Left lung (tissue), 4 donors: ENCODE measurements at regions not wholly inside any gene's neighbourhood (a gene's known extent, or its start where the extent isn't known, plus 50 kb on each side); places are given as distances from the start of the nearest gene placed in this dataset.

Source experiments
- ATAC-seq: fragments of 200-7000 bp; cut with Tn5 transposase; one replicate; pipeline ENCODE4 v1.9.1; 2020; ENCODE audit warnings: moderate library complexity
- DNase-seq, 4 donors: peaks; one replicate each; pipeline ENCODE4 v3.0.0-alpha.2; 2013 to 2020
- H3K27ac ChIP-seq, 2 donors: fragments of 200-600 bp; sonication (generic) in 1 of 2; one replicate each; pipeline versions ENCODE4 v1.5.0 to v1.8.0; 2020 to 2021
- H3K27me3 ChIP-seq, 2 donors: fragments of 200-600 bp; sonication (generic) in 1 of 2; one replicate each; pipeline versions ENCODE4 v1.5.0 to v1.8.0; 2020 to 2021
- H3K36me3 ChIP-seq, 2 donors: fragments of 200-600 bp; sonication (generic) in 1 of 2; one replicate each; pipeline versions ENCODE4 v1.5.0 to v1.8.0; 2020 to 2021
- H3K4me1 ChIP-seq, 2 donors: fragments of 200-600 bp; one replicate each; pipeline ENCODE4 v1.8.0; 2021
- H3K4me3 ChIP-seq, 2 donors: fragments of 200-600 bp; sonication (generic) in 1 of 2; one replicate each; pipeline versions ENCODE4 v1.5.0 to v1.8.0; 2020 to 2021; ENCODE audit warnings: mild to moderate bottlenecking in 1 of 2
- H3K9me3 ChIP-seq, 2 donors: fragments of 200-600 bp; sonication (generic) in 1 of 2; one replicate each; pipeline versions ENCODE4 v1.5.0 to v1.8.0; 2020 to 2021
- CTCF ChIP-seq, 2 donors: fragments of 200-600 bp; sonication (generic) in 1 of 2; IDR thresholded peaks; one replicate each; pipeline versions ENCODE4 v1.5.0 to v1.8.0; 2021; ENCODE audit warnings: antibody characterized with exemption in 2 of 2
- intact Hi-C, 2 donors: fragments of 100-400 bp; cut with DNase I; formaldehyde crosslinking; loops; one replicate each; pipeline versions ENCODE4 v1.11.2 to v1.14.2; 2022
- donor health status: DM: no; HTN: yes; CAD: no.
- donor health status: DM: no; HTN: no; CAD: no.

- DNase-seq = no peak
- Histone ChIP-seq H3K9me3 (no peaks in the 10 kb centered on the region), H3K27ac (no peak overlapping the region), H3K4me3 (no peak overlapping the region), H3K36me3 (no peaks in the 10 kb centered on the region), H3K4me1 (no peaks in the 10 kb centered on the region), H3K27me3 (no peaks in the 10 kb centered on the region)
- intact Hi-C loops = no loop called here
- ATAC-seq = no peak
- no peak for TF ChIP-seq CTCF (IDR thresholded peaks at IDR 0.05)
Measured at GRCh38 chr14:86838363-86838762, 1154.6 kb downstream of the GALC start.

- no peak for TF ChIP-seq CTCF (IDR thresholded peaks at IDR 0.05)
- H3K27ac ChIP-seq = no peak overlapping the region
- ATAC-seq = no peak
- H3K4me3 ChIP-seq = no peak overlapping the region
- intact Hi-C loops = no loop called here
- H3K9me3 ChIP-seq = peaks cover 0 to 3% of the 10 kb centered on the region in 2 donors
- H3K27me3 ChIP-seq = no peaks in the 10 kb centered on the region
- H3K36me3 ChIP-seq = no peaks in the 10 kb centered on the region
- no peaks in the 10 kb centered on the region for H3K4me1 ChIP-seq
- DNase-seq = no peak
Measured at GRCh38 chr14:86826661-86827060, 1166.3 kb downstream of the GALC start.

GRCh38 chr14:86824167-86824566 lies 1168.8 kb downstream of the GALC start:
- intact Hi-C loops = no loop called here
- Histone ChIP-seq H3K4me3 (no peak overlapping the region), H3K27me3 (no peaks in the 10 kb centered on the region), H3K27ac (no peak overlapping the region), H3K4me1 (no peaks in the 10 kb centered on the region), H3K36me3 (no peaks in the 10 kb centered on the region), H3K9me3 (no peaks in the 10 kb centered on the region)
- ATAC-seq (no peak), DNase-seq (no peak)
- no peak for TF ChIP-seq CTCF (IDR thresholded peaks at IDR 0.05)

GRCh38 chr14:86823581-86823980 lies 1169.4 kb downstream of the GALC start:
- intact Hi-C loops = no loop called here
- TF ChIP-seq CTCF (IDR thresholded peaks at IDR 0.05) = no peak
- ATAC-seq = no peak
- Histone ChIP-seq H3K4me1 (no peaks in the 10 kb centered on the region), H3K36me3 (no peaks in the 10 kb centered on the region), H3K27me3 (no peaks in the 10 kb centered on the region), H3K9me3 (no peaks in the 10 kb centered on the region), H3K4me3 (no peak overlapping the region), H3K27ac (no peak overlapping the region)
- DNase-seq = no peak

GRCh38 chr14:86815341-86815740 lies 1177.6 kb downstream of the GALC start:
- intact Hi-C loops = no loop called here
- no peak for DNase-seq
- no peaks in the 10 kb centered on the region for H3K27me3 ChIP-seq
- no peak for ATAC-seq
- peaks cover 0 to 20% of the 10 kb centered on the region in 2 donors for H3K9me3 ChIP-seq
- no peak for TF ChIP-seq CTCF (IDR thresholded peaks at IDR 0.05)
- no peak overlapping the region for H3K4me3 ChIP-seq
- no peak overlapping the region for H3K27ac ChIP-seq
- H3K4me1 ChIP-seq = no peaks in the 10 kb centered on the region
- no peaks in the 10 kb centered on the region for H3K36me3 ChIP-seq
